HuH-7.5 (cell line): ENCODE measurements at regions not wholly inside any gene's neighbourhood (a gene's known extent, or its start where the extent isn't known, plus 50 kb on each side); places are given as distances from the start of the nearest gene placed in this dataset.

Experiments used
- DNase-seq: peaks from one replicate; pipeline ENCODE4 v3.0.0; 2011; ENCODE audit warnings: low spot score

GRCh38 chr13:109881961-109882558 is 95.7 kb upstream of the IRS2 start:
- DNase-seq: no peak

DNA sequence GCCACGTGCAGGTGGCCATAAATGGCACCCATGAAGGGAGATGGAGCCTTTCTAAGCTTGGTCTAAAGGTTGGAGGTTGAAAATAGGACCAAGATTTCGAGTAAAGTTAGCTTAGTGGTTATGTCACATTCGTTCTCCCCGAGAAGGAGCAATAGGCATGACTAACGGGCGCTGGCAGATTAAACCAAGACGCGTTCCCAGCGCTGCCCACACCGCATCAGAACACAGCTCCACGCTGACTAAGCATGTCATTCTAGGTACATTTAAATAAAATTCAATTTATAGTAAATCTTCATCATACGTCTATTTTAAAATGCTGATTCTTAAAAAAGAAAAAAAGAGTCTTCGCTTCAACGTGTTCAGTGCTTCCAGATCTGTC is 95.0 kb upstream of the IRS2 start:
- no peak for DNase-seq

- DNase-seq: no peak
Measured at GRCh38 chr13:109880371-109881346, 94.3 kb upstream of the IRS2 start.

GRCh38 chr13:109879338-109879737 is 93.0 kb upstream of the IRS2 start:
- no peak for DNase-seq

GRCh38 chr13:109877809-109878208 is 91.4 kb upstream of the IRS2 start:
- no peak for DNase-seq

- DNase-seq: no peak
Measured at GRCh38 chr13:109875746-109876145, 89.4 kb upstream of the IRS2 start.

GRCh38 chr13:109874484-109875454 is 88.4 kb upstream of the IRS2 start:
- no peak for DNase-seq

DNA sequence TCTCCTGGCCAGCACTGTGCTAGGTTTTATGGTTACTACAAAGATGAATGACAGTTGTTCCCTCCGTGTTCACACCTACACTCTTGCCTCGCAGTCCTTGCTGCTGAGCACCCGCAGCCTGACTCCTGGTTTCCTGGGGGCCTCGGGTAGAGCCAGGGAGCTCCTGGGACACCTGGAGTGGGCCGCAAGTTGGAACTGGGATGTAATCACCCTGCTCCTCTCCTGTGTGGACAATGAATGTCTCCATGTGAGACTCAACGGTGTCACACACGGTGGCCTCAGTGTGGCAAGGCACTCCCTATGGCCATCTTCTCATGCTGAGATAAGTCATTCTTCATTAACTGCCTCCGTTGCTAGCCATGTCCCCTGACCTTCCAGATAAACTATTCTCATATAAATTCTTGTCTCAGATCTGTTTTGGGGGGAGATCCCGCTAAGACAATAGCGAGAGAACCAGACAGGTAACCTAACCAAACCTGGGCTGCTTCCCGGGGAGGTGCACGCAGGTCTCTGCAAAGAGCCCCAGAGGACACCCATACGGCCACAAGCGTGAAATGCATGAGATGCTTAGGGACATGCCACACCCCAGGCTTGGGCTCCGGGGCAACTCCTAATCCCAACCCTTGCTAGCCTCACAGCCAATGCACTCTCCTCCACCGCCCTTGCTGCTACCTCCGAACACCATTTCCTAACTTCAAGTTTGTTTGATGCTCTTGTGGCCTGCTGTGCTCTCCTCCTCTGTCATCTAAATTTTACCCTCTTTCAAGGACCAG is 87.2 kb upstream of the IRS2 start:
- DNase-seq: no peak

DNA sequence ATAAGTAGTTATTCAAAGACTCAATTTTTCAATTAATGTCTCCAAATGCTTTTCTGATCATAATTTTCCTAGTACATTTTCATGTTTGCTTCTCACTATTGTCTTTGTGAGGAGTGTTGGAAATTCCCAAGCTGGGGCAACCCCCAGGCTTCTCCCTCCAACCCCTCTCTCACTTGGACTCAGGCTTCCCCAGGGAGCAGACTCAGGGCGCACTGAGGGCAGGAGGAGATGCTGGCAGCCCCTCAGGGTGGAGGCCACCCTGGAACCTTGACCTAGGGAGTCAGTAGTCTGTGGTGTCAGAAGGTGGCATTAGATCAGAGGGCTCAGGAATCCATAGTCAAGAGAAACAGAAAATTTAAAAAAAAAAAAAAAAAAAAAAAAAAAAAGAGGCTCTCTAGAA is 86.5 kb upstream of the IRS2 start:
- DNase-seq: no peak

- no peak for DNase-seq
Measured at GRCh38 chr13:109870696-109871370, 84.5 kb upstream of the IRS2 start.

GRCh38 chr13:109870274-109870673 is 83.9 kb upstream of the IRS2 start:
- no peak for DNase-seq

- no peak for DNase-seq
Measured at GRCh38 chr13:109869312-109870237, 83.2 kb upstream of the IRS2 start.

DNA sequence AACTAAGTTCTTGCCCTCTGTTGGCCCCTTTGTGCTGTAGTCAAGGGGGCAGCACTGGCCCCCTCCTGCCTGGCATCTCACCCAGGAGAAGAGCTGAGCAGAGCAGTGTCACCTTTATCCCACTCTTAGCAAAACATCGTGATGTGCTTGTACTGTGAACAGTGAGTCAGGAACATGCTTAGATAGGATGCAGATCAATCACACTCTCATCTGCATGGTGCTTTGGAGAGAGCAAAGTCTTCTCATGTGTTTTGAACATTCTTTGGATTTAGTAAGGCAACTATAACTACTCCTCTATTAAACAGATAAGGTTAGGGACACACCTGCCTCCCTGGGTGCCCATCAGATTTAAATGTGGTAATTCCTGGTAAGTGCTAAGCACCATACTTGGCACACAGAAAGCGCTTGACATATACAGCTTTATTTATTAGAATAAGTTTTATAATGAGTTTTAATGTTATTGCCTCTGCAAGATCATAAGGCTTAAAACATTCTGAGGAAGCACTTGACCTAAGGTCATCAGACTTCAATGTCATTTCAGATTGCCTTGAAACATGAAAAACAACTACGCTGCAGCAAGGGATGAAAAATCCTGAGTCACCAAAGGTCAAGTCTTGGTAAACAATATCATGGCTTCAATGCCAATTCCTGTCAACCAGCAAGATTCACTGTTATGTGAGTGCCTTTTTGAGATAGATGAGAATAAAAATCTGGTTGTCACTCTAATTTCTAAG is 82.4 kb upstream of the IRS2 start:
- DNase-seq: no peak

DNA sequence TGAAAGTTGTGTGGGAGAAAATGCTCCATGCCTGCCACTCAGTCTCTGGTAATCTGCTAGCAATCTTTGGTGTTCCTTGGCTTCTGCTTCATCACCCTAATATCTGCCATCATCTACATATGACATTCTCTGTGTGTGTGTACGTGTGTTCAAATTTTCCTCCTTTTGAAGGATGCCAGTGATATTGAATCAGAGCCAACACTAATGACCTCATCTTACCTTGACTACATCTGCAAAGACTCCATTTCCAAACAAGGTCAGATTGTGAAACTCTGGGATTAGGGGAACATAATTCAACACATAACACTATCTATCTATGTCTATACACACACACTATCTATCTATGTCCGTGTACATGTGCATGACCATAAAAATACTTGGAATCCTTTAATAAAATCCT is 81.4 kb upstream of the IRS2 start:
- DNase-seq: no peak

DNA sequence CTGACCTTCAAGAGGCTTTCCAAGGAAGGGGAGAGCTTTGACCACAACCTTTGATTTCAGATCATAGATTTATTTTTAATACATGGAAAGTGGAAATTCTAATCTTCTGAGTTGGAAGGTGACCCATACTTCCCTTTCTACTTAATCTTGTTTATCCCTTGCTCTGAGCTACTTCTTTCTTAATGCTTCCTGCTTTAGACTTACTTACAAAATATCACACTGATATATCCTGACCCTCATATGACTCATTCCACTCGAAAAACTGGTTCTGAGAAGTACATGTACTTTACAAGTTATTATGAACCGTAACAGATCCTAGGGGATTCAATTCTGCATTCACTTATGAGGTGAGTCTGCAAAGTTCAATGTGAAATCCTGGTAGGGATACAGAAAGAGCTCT is 76.2 kb upstream of the IRS2 start:
- DNase-seq: no peak

DNA sequence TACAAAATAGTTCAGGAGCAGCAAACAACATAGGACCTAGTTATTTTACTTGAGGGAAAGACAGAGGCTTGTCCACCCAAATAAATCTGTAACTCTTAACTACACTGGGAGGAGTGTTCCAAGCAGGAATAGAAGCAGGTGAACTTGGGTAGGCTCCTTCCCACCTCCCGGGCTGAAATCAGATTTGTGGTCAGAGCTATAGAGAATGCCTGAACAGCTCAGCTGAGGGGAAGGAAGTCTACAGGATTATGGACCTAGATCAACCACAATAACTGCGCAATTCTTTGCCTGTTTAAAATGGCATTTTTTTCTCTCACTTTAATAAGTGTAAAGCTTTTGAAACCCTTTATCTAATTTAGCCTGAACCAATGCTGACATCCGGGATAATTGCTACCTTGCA is 73.5 kb upstream of the IRS2 start:
- DNase-seq: no peak

DNA sequence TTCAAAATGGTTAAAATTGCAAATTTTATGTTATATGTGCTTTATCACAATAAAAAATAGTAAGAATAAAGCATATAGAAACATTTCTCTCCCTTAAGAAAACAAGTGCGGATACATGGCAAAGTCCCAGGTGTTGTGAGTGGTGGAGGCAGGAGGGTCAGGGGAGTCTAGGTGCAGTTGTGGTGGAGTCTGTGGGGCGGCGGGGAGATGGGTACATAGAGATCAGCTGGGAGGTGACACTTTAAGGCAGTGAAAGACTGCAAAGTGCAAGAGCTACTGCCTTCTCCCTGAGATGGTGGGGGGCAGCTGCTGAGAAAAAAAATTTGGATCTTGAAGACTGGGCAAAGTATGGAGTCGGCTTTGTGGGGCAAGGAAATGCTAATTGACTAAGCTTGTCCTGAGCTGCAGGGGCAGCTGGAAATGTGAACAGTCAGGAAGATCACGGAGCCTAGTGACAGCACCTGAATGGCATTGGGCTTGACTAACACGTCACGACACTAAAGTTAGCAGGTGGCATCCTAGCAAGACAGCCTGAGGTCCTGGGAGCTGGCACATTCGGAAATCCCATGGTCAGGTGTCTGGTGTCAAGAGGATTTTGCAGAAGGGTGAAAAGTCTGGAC is 72.9 kb upstream of the IRS2 start:
- no peak for DNase-seq

- no peak for DNase-seq
Measured at GRCh38 chr13:109858319-109858718, 71.9 kb upstream of the IRS2 start.

GRCh38 chr13:109857803-109858202 is 71.4 kb upstream of the IRS2 start:
- DNase-seq: no peak
